GM19023 (cell line): ENCODE measurements at regions not wholly inside any gene's neighbourhood (a gene's known extent, or its start where the extent isn't known, plus 50 kb on each side); places are given as distances from the start of the nearest gene placed in this dataset.

Source experiments
- ATAC-seq: cut with Tn5 transposase; IDR thresholded peaks from one replicate; pipeline ENCODE4 v1.9.1; 2021; ENCODE audit warnings: mild to moderate bottlenecking, moderate library complexity; ENCODE audit not compliant: unreplicated experiment

DNA sequence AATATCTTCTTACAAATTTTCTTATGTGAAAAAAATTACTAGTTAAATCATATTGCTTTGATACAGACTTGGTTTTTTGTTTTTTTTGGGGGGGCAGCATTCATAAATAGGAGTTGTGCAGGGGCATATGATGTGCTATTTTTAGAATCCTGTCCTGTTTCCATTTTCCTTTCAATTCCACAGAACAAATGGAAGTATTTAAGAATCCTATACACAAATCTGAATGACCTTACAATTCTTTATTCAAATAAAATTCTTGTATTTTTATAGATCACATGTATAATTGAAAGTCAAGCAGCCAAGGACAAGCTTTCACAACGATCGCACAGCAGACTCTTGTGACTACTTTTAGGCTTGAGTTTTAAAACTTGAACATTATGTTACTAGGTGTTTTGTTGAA, 523.9 kb downstream of the ANKRD50 start:
- no peak for ATAC-seq

DNA sequence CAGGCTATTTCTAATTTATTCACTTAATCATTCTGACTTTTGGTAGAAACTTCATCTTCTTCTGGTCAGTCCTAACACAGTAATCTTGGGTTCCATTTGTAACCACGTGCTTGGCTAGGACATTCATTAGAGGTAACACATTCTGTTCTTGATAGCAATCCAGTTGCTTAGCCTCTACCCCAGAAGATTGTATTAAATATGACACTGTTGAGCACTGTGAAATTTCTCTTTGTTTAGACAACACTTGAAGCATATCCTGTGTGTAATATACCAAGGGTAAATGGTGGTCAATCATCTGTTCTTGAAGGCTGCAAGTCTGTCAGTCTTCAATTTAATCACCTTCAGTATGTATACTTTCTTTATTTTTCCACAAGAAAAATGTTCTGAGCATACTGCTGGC, 523.0 kb downstream of the ANKRD50 start:
- ATAC-seq = no peak

DNA sequence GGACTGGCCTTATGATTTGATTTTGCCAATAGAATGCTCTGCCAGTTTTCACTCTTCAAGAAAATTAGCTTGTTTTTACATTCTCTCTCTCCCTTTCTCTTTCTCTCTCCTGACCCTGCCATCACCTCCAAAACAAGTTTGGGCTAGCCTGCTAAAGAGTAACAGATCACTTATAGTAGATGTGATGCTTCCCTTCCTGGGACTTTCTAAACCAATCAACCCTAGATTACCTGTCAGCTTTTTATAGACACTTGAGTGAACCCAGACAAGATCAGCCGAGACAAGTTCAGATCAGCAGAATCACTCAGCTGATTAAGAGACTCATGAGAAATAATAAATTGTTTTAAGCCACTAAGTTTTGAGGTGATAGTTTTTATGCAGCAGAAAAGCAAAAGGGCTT, 521.2 kb downstream of the ANKRD50 start:
- no peak for ATAC-seq

DNA sequence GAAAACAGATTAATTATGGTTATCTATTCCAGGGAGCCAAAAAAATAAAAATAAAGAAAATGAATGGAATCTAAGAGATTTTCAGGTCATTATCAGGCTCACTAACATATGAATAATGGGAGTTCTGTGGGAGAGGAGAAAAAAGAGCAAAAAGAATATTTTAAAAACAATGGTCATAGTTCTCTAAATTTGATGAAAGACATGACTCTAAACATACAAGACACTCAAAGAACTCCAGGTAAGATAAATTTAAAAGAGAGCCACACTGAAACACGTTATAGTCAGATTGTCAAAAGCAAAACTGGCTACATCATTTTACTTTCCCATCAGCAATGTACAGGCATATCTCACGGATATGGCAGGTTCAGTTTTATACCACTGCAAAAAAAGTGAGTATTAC, 520.0 kb downstream of the ANKRD50 start:
- no peak for ATAC-seq

DNA sequence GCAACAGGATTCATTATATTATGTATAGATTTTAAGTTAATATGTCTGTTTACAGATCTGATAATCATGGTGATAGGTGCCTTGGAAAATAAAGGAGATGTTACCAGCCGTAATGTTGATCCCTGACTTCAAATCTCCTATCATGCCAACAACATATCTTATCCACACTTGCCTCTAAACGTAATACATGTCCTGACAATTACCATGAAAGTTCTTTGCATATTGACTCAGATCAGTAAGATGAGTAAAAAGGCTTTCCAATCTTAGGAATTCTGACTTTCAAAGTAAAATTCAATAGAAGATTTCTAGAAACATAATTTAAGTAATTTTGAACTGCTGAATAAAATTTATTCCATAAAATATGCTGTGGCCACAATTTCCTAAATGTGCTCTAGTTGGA, 513.3 kb downstream of the ANKRD50 start:
- no peak for ATAC-seq

DNA sequence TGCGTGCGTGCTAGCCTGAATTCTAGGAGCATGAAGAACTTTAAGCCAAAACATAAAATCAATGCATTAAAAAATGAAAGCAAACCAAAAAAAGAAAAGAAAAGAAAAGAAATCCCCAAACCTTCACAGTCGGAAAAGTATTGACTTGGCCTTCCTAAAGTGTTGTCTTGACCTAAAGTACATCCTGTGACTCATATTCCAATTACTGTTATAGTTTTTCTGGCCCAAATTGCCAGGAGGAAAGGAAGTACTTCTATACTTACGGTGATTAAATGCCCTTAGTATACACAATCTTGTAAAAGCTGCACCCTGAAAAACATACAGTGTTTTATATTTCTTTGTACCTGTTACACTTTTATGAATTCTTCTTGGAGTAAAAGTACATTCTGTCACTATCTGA, 512.8 kb downstream of the ANKRD50 start:
- no peak for ATAC-seq

DNA sequence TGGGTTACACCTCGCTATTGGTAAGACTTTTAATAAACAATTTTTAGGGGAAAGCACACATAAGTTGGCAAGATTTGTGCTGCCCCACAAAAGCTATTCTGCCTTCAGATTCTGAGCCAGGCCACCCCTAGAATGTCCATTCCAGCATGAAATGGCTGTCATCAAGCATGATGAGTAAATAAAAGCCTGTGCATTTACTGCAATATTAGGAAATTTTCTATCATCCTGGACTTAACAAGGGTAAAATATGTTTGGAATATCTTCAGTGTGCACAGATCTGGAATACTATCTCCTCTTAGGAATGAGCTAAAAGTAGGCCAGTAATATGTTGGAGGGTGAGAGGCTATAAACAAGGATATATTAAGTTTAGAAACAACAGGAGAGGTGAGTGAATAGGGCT, 510.9 kb downstream of the ANKRD50 start:
- no peak for ATAC-seq

DNA sequence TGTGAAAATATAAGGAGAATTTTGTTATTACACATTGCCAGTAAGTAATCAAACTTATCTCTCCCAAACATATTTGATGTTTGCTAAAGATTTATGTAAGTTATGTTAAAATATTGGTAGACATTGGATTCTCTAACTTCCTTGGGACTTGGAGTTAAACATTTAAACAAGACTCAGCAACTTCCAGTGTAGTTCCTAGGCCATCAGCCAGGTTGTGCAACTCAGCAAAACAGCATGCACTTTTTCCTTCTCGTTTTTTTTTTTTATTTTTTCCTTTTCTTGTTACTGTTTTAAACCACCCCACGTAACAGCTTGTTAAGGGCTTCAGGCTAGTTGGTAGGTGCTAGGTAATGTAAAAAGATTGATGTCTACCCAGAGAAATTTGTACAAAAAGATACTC, 510.4 kb downstream of the ANKRD50 start:
- no peak for ATAC-seq

DNA sequence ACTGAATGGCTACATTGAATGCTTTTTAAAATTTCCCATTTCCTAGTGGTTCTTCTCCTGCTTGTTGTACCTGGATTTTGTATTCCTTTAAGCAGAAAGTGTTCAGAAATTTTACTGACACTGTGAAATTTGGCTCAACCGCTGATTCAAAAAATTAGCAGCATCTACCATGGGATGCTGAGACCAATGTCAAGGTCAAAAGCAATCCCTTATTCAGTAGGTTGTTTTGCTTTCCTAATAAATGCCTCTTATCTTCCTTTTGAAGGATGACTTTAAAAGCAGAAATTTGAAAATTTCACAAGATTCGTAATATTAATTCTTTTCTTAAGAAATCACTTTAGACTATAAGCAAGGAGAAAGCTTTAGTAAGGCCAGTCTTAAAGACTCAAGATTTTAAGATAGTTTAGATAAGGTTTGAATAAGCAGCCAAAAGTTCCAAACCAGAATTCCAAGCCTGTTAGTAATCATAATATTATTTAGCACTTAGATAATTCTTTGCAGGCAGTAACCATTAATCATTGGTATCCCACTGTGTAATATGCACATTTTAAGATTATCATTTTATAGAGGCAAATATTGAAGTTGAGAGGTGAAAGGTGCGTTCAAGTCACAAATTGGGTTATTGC, 508.8 kb downstream of the ANKRD50 start:
- no peak for ATAC-seq

DNA sequence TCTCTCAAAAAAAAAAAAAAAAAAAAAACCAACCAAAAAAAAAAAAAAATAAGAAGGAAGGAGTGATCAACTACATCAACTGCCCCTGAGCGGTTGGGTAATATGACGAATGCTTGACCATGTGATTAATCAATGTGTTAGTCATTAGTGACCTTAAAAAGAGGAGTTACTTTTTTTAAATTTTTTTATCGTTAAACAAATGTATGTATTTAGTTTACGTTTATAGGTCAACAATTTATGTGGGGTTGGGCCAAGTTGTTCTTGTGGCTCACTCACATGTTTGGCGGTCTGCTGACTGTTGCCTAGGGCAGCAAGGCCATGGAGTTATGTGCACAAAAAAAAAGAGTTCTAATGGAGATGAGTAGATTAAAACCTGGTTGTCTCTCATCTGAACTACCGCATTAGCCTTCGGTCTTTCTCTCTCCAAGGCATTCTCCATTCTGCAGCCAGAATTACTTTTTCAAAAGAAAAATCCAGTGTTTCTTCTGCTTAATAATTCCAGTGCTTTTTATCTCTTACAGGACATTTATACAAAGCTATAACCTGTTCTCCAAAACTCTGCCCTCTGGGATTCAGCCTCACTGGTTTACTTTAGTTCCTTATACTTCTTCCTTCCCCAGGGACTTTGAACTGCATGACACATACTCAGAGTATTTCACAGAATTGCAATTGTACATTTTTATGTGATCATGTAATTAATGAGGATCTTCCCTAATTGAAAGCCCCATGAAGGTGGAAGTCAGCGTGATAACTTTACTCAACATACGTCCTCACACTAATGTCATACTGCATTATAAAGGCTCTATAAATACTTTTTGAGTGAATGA, 505.5 kb downstream of the ANKRD50 start:
- no peak for ATAC-seq

DNA sequence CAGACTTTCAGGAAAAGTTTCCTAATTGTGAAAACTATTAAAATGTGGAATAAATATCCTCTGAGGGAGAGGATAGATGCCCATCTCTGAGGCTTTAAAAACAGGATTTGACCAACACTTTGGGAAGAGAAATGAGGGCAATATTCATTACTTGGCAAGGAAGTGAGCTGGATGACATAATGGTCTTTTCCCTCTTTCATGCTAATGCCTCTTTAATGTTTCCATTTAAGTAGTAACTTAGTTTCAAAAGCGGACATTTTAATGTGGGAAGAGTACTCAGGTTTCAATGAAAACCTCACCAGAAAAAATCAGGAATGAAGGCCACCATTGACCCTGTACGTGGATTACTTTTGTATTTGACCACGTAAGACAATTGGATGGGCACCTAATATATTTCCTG, 503.3 kb downstream of the ANKRD50 start:
- ATAC-seq = no peak

DNA sequence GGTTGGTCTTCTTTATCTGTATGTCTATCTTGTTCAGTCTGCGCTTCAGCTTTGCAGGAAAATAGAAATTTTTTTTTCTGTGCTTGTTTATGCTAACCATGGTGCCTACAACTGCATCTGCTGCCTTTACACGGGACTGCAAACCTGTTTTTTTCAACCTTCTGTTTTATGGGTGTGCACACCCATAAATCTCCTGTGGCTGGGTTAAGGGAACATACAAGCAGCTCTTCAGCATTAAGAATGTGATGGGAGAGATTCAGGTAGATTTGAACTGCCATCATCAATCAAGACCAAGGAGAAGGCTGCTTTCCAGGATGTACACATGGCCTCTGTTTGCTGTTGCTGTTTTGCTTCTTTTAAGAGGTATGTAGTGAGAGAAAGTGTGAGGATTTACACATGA, 502.9 kb downstream of the ANKRD50 start:
- no peak for ATAC-seq

DNA sequence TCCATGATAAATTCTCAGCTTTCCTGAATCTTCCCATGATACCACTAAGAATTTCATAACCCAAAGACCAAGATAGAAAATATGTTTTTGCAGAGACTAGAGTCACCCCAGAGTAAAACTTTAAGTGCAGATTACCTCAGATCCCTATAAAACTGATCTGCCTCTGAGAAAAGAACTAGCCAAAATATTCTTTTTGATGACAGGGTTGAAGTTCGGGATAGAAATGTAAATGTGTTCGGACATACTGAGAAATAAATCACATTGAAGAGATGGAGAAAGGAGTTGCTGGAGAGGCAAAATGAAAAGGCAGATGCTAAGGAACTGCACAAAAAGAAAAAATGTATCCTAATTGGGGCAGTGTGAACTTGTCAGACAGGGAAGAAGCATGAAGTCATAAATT, 501.8 kb downstream of the ANKRD50 start:
- no peak for ATAC-seq

DNA sequence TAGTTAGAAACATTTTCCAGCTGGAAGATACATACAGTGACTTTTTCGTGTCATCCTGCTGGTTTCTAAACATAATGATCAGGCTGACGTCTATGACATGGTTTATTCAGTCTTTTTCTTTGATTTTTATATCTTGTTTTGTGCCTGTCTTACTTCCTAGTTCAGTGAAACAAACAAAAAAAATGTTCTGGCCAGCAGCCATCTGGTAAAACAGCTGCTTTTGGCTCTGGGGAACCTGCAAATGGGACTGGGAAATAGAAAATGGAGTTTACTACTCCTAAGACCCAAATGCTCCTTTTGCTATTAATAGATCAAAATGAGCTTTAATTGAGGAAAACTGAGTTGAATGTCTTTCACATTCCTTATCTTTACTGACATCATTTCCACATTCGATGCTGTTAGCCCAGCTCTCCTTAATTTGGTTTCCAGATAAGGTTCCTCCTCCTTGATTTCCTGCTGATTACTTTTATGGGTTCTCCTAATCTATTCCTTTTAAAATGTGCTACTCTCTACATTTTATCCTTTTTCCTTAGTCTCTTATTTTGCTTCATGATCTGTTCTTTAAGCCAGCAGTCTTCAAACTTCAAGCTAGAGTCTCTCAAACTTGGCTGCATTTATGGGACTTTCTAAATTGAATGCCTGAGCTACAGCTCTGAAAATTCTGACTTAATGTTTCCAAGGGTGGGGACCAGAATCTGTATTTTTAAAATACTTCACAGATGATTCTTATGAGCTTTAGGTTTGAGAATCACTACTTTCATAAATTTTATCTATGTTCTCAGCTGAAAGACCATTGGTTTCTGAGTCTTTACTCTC, 499.5 kb downstream of the ANKRD50 start:
- no peak for ATAC-seq

DNA sequence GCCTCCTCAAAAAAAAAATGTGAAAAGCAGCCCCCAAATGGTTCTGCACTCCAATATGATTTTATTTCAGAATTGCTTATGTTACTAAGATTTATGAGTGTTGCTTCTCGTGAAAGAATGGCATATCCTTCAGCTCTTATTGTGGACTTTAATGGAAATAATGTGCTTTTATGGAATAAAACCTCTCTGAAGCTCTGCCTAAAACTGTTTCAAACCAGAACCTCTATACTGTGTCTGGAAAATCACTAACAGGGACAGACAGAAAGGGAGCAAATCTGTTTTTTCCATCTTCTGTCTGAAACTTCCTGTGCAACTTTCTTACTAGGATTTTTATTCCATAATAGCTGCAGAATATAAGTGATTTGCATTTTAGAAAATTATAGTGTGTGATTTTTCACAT, 493.1 kb downstream of the ANKRD50 start:
- ATAC-seq = no peak

DNA sequence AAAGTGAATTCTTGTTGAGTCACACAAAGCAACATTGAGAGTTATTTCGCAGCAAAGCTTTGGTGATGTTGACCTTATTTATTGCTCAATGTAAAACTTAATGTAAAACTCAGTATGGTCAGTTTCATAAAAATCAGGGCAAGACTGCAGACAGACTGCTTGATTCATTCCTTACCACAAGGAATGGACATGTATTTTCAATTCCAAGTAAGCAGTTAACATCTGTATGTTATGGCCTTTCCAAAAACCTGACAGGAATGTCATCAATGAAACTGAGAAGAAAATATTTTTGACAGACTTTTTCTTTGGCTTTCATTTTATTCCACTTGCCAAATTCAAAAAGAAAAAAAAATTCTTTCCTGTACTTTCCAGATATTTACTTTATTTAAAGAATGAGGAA, 488.3 kb downstream of the ANKRD50 start:
- ATAC-seq = no peak

DNA sequence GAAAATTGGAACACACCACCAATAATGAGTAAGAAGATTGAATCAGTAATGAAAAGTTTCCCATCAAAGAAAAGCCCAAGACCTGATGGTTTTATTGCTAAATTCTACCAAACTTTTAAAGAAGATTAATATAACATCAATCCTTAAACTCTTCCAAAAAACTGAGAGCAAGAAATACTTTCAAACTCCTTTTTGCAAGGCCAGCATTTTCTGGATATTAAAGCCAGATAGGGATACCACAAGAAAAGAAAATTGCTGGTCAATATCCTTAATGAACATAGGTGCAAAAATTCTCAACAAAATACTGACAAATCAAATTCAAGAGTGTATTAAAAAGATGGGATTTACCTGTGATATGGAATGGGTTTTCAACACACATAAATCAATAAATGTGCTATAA, 484.6 kb downstream of the ANKRD50 start:
- no peak for ATAC-seq

DNA sequence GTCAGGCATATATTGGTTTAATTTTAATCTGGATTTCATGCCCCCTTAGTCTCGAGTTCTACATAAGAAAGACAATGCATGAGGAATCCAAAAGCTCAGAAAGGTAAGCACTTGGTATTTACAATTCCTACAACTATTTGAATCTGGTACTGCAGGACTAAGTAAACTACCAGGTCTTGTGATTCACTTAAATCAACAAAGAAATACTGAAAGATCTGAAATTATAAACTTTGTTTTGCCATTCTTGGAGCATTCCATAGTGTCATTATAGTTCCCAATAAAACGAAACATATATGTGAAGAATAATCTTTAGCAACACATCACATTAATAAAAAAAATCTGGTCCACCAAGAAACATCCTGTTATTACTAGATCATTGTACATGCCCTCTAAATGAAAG, 482.3 kb downstream of the ANKRD50 start:
- ATAC-seq = no peak

DNA sequence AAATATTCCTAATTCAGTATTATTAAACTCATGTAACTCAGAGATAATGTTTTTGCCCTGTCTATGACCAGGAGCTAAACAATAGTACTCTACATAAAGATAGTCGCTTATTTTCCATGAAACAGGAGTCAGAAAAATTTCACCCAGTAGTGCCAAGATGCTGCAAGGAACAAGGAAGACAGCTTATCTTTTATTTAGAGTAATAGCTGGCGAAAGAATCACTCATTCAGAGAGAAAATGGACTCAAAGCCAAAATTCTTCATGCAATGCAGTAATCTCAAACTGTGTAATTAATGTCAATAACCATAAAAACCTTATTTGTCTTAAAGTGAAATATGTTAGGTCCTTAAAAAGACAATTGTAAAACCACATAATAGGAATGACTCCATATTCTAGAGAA, 477.8 kb downstream of the ANKRD50 start:
- ATAC-seq = no peak

DNA sequence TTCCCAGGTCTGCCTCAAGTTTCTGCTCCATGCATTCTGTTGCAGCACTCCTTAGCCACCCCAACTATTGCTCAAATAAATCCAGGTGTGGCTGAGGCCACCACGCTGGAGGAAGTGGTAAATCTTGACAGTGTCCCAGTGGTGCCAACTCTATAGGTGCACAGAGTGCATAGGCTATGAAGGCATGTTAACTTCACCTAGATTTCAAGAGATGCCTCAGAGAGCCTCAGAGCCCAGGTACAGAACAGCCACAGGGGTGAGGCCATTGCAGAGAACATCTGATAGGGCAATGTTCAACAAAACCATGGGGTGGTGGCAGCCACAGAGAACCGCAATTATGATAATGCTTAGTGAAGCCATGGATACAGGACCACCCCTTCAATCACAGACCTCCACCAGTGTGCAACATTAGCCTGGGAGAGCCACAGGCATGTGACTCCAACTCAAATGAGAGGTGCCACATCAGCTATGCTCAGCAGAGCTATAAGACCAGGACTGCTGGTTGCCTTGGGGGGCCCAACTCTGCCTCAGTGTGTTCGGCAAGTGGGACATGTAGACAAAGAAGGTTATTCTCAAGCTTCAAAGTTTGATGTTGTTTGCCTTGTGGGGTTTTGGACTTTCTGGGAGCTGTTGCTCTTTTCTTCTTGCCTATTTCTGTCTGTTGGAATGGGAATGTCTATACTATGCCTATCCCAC, 468.7 kb downstream of the ANKRD50 start:
- ATAC-seq = no peak

DNA sequence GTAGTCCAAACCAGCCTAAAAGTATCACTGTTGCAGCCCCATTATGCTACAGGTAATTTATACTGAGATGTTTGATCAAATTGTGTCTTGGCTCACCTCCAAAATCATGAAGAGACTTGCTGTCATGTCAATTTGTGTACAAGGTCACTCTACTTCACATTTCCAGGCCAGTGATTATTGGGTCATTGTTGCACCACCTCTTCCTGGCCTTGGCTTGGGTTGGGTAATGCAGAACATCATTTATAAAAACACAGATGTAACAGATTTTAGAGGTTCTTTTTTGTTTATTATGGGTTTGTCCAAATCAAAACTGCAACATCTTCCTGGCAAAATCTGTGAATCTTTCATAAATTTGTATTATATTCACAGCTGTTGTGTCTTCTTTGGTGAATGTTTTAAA, 459.5 kb downstream of the ANKRD50 start:
- ATAC-seq = no peak
